Ovary (tissue), 3 donors: ENCODE measurements at regions not wholly inside any gene's neighbourhood (a gene's known extent, or its start where the extent isn't known, plus 50 kb on each side); places are given as distances from the start of the nearest gene placed in this dataset.

Experiments used
- EP300 ChIP-seq: sonication (generic); formaldehyde crosslinking; IDR thresholded peaks from one replicate; pipeline ENCODE4 v1.6.1; 2017; ENCODE audit warnings: antibody characterized with exemption
- POLR2A ChIP-seq: fragments of 450-650 bp; IDR thresholded peaks from one replicate; pipeline ENCODE4 v1.6.1; 2017; ENCODE audit warnings: antibody characterized with exemption, mild to moderate bottlenecking, moderate library complexity
- TF ChIP-seq, protein P1 (sequence below), 3 donors: fragments of 450-650 bp in 2 of 3; fragments of 200-600 bp in 1 of 3; IDR thresholded peaks; one replicate each; pipeline versions ENCODE4 v1.5.1 to v1.8.0; 2016 to 2022; ENCODE audit warnings: antibody characterized with exemption in 3 of 3, mild to moderate bottlenecking in 1 of 3
- donor health status: DM: no; HTN: no; CAD: no.

DNA sequence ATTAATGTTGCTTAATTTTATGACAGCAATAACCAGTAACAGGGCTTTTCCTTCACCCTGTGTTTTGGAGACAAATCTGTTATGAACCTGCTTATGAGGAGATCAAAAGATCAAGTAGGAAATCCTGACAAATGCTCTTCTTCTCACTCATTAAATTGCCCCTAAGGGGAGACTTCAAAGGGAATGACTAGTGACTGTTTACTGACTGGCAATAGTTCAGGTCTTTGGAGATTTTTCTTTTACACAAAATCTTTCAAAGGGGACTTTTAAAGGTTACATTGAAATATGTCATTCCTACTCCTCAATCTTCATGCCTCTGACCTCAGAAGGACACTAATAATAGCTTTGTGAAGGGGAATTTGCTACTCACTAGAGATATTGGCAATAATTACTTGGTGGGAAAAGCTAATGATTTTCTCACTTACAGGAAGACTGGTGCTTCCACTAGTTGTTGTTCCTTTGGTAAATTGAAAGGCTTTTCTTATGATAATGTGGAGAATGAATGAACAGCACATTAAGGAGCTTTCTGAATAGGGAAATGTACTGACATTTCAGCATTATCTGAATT, 292.9 kb upstream of the CA10 start:
- TF ChIP-seq, protein P1, sequence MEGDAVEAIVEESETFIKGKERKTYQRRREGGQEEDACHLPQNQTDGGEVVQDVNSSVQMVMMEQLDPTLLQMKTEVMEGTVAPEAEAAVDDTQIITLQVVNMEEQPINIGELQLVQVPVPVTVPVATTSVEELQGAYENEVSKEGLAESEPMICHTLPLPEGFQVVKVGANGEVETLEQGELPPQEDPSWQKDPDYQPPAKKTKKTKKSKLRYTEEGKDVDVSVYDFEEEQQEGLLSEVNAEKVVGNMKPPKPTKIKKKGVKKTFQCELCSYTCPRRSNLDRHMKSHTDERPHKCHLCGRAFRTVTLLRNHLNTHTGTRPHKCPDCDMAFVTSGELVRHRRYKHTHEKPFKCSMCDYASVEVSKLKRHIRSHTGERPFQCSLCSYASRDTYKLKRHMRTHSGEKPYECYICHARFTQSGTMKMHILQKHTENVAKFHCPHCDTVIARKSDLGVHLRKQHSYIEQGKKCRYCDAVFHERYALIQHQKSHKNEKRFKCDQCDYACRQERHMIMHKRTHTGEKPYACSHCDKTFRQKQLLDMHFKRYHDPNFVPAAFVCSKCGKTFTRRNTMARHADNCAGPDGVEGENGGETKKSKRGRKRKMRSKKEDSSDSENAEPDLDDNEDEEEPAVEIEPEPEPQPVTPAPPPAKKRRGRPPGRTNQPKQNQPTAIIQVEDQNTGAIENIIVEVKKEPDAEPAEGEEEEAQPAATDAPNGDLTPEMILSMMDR (IDR thresholded peaks at IDR 0.05): no peak
- TF ChIP-seq EP300: no peak
- TF ChIP-seq POLR2A: no peak
